HG03097 (cell line): ENCODE measurements at regions not wholly inside any gene's neighbourhood (a gene's known extent, or its start where the extent isn't known, plus 50 kb on each side); places are given as distances from the start of the nearest gene placed in this dataset.
A peak's percentile ranks its signal among the peaks of the same experiment; 100 is the strongest.
"Not testable (repeated sequence)": the region's sequence is repeated elsewhere in the genome, so short reads cannot be mapped to it uniquely, and the experiment has no call there.

Experiments
- ATAC-seq: cut with Tn5 transposase; IDR thresholded peaks from one replicate; pipeline ENCODE4 v1.9.1; 2021; ENCODE audit not compliant: unreplicated experiment, low FRiP score

GRCh38 chr4:183814461-183814860 lies 90.6 kb upstream of the STOX2 start:
- no peak for ATAC-seq

- no peak for ATAC-seq
Observed at GRCh38 chr4:183816077-183816476, 89.0 kb upstream of the STOX2 start.

- ATAC-seq, result no peak
Observed at GRCh38 chr4:183816882-183817509, 88.1 kb upstream of the STOX2 start.

DNA sequence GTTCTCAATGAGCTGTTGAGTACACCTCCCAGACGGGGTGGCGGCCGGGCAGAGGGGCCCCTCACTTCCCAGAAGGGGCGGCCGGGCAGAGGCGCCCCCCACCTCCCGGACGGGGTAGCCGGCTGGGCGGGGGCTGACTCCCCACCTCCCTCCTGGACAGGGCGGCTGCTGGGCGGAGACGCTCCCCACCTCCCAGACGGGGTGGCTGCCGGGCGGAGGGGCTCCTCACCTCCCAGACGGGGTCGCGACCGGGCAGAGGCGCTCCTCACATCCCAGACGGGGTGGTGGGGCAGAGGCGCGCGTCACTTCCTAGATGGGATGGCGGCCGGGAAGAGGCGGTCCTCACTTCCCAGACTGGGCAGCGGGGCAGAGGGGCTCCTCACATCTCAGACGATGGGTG lies 86.5 kb upstream of the STOX2 start:
- not testable (repeated sequence) for ATAC-seq

GRCh38 chr4:183821076-183821853 lies 83.8 kb upstream of the STOX2 start:
- ATAC-seq, result no peak

GRCh38 chr4:183823434-183823833 lies 81.7 kb upstream of the STOX2 start:
- no peak for ATAC-seq

DNA sequence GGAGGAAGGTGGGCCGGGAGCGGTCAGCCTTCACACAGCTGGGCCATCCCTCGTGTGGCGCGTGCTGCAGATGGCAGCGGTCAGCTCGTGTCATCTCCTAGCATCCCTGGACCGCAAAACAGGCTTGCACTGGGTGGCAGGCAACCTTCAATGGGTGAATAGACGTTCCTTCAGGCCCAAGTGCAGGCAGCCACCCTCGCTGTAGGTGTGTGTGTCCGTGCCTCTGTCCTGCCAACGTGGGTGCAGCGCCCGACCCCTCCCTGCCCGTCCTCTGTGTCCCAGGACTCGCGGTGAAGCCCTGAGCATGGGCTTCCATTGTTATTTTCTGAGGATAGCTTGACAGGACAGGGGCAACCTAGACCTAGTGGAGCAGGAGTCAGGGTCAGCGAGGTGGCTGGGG lies 79.8 kb upstream of the STOX2 start:
- ATAC-seq, result no peak

- no peak for ATAC-seq
Observed at GRCh38 chr4:183826461-183826860, 78.6 kb upstream of the STOX2 start.

DNA sequence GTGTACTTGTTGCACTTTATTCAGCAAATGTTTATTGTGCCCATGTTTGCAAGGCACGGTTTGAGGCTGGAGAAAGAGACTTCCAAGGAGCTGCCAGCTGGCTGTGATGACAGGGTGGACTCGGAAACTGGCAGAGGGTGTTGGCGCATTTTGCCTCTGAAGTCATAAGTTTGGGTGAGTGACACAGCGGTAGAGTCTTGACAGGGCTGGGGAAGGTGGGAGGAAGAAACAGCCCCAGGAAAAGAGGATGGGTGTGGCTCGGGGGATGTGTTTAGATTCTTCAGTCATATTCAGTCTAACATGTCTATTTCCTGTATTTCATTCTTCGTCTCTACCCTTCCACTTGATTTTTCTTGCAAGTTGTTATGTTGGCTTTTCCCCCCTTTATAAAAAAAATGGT lies 77.0 kb upstream of the STOX2 start:
- ATAC-seq, result no peak

DNA sequence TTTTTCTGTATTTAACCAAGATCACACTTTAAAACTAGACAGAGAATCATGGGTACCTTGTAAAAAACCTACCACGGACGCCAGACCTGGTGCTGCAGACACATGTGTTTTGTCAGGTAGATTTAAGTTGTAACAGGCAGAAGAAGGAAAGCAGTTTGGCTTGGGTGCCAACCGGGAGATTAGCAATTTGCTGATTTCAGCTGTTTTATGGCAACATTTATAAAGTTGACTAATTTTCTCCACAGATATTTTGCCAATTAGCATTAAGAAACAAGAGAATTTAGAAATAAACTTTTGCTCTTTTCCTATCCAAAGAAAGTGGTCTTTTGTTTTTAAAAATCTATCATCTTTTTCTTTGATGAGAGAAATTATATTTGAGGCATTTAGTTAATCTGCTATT lies 76.3 kb upstream of the STOX2 start:
- ATAC-seq, result no peak

GRCh38 chr4:183830438-183830985 lies 74.6 kb upstream of the STOX2 start:
- no peak for ATAC-seq

DNA sequence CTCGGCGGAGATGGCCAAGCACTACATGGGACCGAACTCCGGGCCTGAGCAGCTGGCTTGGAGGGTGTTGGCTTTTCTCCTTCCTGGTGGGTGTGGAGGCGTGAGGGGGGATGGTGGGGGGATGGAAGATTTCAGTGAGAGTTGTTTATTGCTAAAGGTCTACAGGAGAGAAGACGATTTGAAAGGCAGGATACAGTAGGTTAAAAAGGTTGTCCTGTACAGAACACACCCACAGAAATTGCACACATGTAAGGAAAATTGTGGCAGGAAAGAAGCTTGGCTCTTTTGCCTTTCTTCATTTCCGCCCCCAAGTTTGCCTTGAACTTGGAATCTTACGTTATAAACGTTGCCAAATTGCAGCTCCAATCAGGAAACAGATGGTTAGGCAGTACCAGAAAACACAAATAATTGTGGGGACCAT lies 74.1 kb upstream of the STOX2 start:
- no peak for ATAC-seq

- ATAC-seq, result no peak
Observed at GRCh38 chr4:183831683-183832082, 73.4 kb upstream of the STOX2 start.

DNA sequence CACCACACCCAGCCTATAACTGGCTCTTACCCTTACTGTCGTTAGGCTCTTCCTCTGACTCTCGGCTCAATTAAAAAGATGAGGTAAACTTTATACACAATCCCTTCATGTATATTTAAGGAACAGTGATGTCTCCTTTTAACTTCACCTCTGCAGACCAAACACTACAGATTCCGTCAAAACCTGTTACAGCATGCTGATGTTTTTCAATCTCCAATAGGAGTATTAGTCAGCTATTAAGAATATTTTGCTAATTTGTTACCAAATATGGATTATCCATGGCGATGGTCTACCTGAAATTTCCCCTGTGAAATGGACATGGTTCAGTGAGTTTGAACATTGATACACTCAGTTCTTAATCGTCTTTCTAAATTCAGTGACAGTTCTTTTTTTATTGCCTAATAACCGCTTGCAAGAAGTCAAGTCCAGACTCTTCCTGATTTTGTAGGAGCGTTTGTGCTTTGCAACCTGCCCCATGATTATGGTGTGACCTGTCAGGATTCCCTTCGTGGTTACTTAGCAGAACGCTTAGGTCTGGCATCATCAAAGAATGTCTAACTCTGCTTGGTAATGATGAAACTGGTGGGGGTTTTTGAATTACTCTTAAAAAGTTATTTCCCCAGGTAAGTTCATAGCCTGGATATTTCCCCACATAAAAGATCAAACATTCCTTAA lies 72.2 kb upstream of the STOX2 start:
- ATAC-seq, result no peak

- no peak for ATAC-seq
Observed at GRCh38 chr4:183834252-183834651, 70.9 kb upstream of the STOX2 start.

DNA sequence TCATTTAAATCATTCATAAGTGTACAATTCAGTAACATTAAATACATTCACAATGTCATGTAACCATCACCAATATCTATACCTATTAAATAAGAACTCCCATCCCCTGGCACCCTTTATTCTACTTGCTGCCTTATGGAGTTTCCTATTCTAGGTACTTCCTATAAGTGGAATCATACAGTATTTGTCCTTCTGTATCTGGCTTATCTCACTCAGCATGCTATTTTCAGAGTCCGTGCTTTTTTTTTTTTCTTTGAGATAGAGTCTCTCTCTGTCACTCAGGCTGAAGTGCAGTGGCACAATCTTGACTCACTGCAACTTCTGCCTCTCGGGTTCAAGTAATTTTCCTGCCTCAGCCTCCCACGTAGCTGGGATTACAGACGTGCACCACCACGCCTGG lies 67.9 kb upstream of the STOX2 start:
- ATAC-seq, result no peak

DNA sequence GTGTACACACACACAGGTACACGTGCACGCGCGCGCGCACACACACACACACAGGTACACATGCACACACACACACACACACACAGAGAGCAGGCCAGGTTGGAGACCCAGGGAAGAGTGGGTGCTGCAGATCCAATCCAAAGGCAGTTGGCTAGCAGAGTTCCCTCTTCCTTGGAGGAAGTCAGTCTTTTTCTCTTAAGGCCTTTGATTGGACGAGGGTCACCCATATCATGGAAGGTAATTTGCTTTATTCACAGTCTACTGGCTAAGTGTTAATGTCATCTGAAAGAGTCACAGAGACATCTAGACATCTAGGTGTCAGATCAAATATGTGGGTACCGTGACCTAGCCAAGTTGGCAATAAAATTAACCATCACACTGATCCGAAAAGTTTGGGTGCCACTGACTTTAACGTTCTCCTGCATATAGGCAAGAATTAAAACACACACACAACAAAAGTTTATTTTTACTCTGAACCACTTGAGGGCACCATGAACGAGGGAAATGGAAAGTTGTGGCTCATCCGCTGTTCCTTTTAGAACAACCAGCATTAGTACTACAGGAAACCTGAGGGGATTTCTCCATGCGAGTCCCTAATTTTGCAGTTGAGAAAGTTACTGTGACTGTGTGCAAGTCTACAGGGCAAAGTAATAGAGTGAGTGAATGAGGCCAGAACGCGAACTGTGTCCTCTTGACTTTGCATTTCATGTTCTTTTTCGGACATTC lies 66.0 kb upstream of the STOX2 start:
- ATAC-seq, result no peak

DNA sequence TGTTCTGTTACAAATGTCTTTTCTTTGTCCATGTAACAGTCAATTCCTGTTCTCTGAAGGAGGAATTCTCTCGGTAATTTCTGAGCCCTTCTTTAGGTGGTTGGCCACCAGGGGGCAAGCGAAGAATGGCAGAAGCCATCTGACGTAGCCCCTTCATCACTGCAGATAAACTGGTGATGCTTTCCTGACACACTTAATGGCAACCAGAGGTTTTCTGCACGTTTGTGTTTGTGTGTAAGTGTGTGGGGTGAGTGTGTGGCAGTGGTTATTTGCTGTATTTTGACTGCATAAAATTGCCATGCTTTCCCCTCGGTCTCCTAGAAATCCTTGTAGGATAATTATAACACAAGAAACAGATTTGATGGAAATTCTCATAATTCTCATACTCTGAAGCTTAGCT lies 64.8 kb upstream of the STOX2 start:
- peak; percentile 80 for ATAC-seq

DNA sequence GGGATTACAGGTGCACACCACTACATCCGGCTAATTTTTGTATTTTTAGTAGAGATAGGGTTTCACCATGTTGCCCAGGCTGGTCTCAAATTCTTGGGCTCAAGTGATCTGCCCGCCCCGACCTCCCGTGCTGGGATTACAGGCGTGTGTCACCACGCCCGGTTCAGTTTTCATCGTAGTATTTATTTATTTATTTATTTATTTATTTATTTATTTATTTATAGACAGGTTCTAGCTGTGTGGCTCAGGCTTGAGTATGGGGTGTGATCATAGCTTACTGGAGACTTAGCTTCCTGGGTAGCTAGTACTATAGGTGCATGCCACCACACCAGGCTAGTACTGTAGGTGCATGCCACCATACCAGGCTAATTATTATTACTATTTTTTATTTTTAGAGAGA lies 64.1 kb upstream of the STOX2 start:
- no peak for ATAC-seq

DNA sequence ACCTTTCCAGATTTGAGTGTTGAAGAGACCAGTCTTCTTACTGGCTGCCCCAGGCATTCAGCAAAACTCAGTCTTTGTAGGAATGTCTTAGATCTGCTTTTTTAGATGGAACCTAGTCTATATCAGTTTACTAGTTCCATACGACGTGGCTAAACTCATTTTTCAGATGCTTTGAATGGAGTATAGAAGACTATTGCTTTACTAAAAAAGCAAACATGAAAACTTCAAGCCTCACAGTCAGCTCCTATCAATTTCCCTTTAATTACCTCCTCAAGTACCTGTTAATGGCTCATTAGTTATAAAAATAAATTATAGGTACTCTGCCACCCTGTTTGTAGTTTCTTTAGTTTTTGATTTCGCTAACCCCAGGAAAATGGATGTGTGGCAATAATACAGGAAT lies 63.0 kb upstream of the STOX2 start:
- ATAC-seq, result no peak

GRCh38 chr4:183843248-183843671 lies 61.8 kb upstream of the STOX2 start:
- no peak for ATAC-seq
